HCT116 (cell line): ENCODE measurements at regions not wholly inside any gene's neighbourhood (a gene's known extent, or its start where the extent isn't known, plus 50 kb on each side); places are given as distances from the start of the nearest gene placed in this dataset.

ENCODE experiments used
- CEBPB ChIP-seq: IDR thresholded peaks from 2 replicates; pipeline ENCODE4 v1.6.1; 2012; ENCODE audit warnings: low read depth
- CTCF ChIP-seq, 3 experiments: fragments of 200-600 bp in 1 of 3; sonication (generic) in 1 of 3; IDR thresholded peaks in 2 of 3; conservative IDR thresholded peaks in 1 of 3; 2 replicates each; pipeline ENCODE4 v1.5.1; 2012 to 2017; ENCODE audit warnings: low read depth in 2 of 3, low read length in 2 of 3, antibody characterized with exemption in 1 of 3, borderline replicate concordance in 1 of 3, control low read depth in 1 of 3, mild to moderate bottlenecking in 1 of 3, mixed read lengths in 1 of 3, mixed run types in 1 of 3, moderate library complexity in 1 of 3; ENCODE audit not compliant: insufficient read depth in 1 of 3
- EZH2 ChIP-seq: fragments of 200-600 bp; sonication (generic); IDR thresholded peaks from 2 replicates; pipeline ENCODE4 v1.6.1; 2017; ENCODE audit warnings: antibody characterized with exemption, mixed run types
- JUND ChIP-seq: IDR thresholded peaks from 2 replicates; pipeline ENCODE4 v1.6.1; 2012
- POLR2A ChIP-seq: IDR thresholded peaks from 2 replicates; pipeline ENCODE4 v1.7.0; 2011; ENCODE audit warnings: borderline replicate concordance; ENCODE audit not compliant: insufficient read depth, insufficient read length; ENCODE audit errors: extremely low read depth
- REST ChIP-seq: IDR thresholded peaks from 2 replicates; pipeline ENCODE4 v1.6.1; 2012; ENCODE audit warnings: low read depth
- SP1 ChIP-seq: IDR thresholded peaks from 2 replicates; pipeline ENCODE4 v1.6.1; 2012; ENCODE audit warnings: low read depth
- TCF7L2 ChIP-seq: IDR thresholded peaks from 2 replicates; pipeline ENCODE4 v1.7.0; 2011; ENCODE audit warnings: borderline replicate concordance, inconsistent platforms; ENCODE audit not compliant: insufficient read depth, insufficient read length; ENCODE audit errors: extremely low read depth
- ZBTB33 ChIP-seq: IDR thresholded peaks from 2 replicates; pipeline ENCODE4 v1.6.1; 2011; ENCODE audit warnings: mild to moderate bottlenecking, low read length, moderate library complexity; ENCODE audit not compliant: insufficient replicate concordance; ENCODE audit errors: extremely low read depth

GRCh38 chr14:42909659-42910058 is 1303.0 kb downstream of the LRFN5 start:
- no peak for TF ChIP-seq SP1
- no peak for TF ChIP-seq JUND
- TF ChIP-seq CTCF (IDR thresholded peaks at IDR 0.05 in 2 of 3, conservative IDR thresholded peaks at IDR 0.05 in 1 of 3; ENCODE audit: borderline replicate concordance in 1 of 3, insufficient read depth in 1 of 3, low read depth in 2 of 3, low read length in 2 of 3), result no peak
- no peak for TF ChIP-seq EZH2
- no peak for TF ChIP-seq TCF7L2
- no peak for TF ChIP-seq REST
- TF ChIP-seq POLR2A, result no peak
- TF ChIP-seq ZBTB33, result no peak
- no peak for TF ChIP-seq CEBPB
